SJSA1 (cell line): ENCODE measurements at regions not wholly inside any gene's neighbourhood (a gene's known extent, or its start where the extent isn't known, plus 50 kb on each side); places are given as distances from the start of the nearest gene placed in this dataset.

ENCODE experiments used
- DNase-seq, 2 experiments: peaks; one replicate each; pipeline ENCODE4 v3.0.0-alpha.2; 2015 to 2020; ENCODE audit warnings: low spot score in 2 of 2, low read depth in 1 of 2
- H3K27ac ChIP-seq: fragments of 250-450 bp; sonication (Bioruptor Pico); 2 replicates; pipeline ENCODE4 v1.5.1; 2020; ENCODE audit warnings: mild to moderate bottlenecking, moderate library complexity
- H3K27me3 ChIP-seq: fragments of 250-450 bp; sonication (Bioruptor Pico); replicated peaks from 2 replicates; pipeline ENCODE4 v1.5.1; 2020; ENCODE audit warnings: mild to moderate bottlenecking, moderate library complexity
- H3K36me3 ChIP-seq: fragments of 250-450 bp; sonication (Bioruptor Pico); 2 replicates; pipeline ENCODE4 v1.5.1; 2020; ENCODE audit warnings: mild to moderate bottlenecking
- H3K4me1 ChIP-seq: fragments of 250-450 bp; sonication (Bioruptor Pico); replicated peaks from 2 replicates; pipeline ENCODE4 v1.6.1; 2021; ENCODE audit warnings: mild to moderate bottlenecking
- H3K4me3 ChIP-seq: fragments of 250-450 bp; sonication (Bioruptor Pico); 2 replicates; pipeline ENCODE4 v1.5.1; 2020; ENCODE audit warnings: mild to moderate bottlenecking
- H3K9me3 ChIP-seq: fragments of 250-450 bp; sonication (Bioruptor Pico); replicated peaks from 2 replicates; pipeline ENCODE4 v1.5.1; 2020; ENCODE audit warnings: mild to moderate bottlenecking

DNA sequence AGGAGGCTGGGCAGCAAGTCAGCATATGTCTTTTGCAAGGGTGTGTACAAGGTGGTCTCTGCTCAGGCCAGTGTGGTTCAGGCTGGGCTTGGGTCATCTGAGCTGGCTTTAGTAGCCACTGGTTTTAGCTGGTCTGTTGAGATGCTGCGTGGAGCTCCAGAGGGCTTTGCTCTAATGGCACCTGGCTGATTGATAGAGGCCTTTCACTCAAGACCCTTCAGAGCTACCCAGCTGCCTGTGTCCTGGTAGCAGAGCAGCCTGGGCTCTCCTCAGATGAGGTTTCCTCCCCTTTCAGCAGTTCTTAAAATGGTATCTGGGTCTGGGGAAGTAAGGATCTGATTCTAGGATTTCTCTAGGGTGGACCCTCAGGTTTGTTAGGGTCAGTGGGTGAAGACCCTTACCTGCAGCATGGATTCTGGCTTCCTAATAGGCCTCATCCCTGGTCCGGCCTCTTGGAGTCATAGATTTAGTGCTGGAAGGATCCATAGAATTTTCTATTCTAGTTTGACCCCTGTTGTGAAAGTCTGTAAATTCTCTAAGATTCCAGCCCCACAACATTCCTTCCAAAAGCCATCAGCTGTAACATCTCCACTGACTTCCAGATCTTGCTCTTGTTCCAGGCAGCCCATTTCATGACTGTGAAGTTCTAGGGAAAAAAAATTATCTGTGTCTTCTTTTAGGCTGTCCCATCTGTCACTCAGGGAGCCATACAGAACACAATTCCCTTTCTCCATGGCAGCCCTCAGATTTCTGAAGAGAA lies 190.2 kb upstream of the ZBED5 start:
- Histone ChIP-seq H3K9me3 (no peaks in the 10 kb centered on the region), H3K36me3 (no peaks in the 10 kb centered on the region), H3K4me1 (peaks cover 7% of the 10 kb centered on the region; the same call in 1 of the 2 replicates), H3K27ac (no peak overlapping the region), H3K27me3 (no peaks in the 10 kb centered on the region), H3K4me3 (no peak overlapping the region)
- DNase-seq, result no peak

DNA sequence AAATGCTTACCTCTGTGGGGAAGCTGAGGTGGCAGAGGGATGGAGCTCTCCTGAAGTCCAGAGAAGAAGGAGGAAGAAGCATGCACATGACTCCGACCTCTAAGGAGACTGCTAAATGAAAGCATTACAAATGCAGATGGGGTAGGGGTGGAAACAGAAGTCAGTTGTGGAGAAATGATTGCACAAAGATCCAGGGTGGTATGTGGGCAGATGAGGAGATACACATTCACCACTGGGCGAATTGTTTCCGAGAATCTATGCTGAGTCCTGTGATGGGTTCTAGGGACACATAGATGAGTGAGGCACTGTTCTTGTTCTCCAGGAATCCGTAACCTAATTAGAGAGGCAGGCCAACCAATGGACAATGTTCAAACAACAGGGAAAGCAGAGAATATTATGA lies 188.9 kb upstream of the ZBED5 start:
- peaks cover 14% of the 10 kb centered on the region for H3K4me1 ChIP-seq
- H3K36me3 ChIP-seq, result no peaks in the 10 kb centered on the region
- no peaks in the 10 kb centered on the region for H3K9me3 ChIP-seq
- H3K4me3 ChIP-seq, result no peak overlapping the region
- H3K27me3 ChIP-seq, result no peaks in the 10 kb centered on the region
- DNase-seq, result no peak
- H3K27ac ChIP-seq, result no peak overlapping the region

DNA sequence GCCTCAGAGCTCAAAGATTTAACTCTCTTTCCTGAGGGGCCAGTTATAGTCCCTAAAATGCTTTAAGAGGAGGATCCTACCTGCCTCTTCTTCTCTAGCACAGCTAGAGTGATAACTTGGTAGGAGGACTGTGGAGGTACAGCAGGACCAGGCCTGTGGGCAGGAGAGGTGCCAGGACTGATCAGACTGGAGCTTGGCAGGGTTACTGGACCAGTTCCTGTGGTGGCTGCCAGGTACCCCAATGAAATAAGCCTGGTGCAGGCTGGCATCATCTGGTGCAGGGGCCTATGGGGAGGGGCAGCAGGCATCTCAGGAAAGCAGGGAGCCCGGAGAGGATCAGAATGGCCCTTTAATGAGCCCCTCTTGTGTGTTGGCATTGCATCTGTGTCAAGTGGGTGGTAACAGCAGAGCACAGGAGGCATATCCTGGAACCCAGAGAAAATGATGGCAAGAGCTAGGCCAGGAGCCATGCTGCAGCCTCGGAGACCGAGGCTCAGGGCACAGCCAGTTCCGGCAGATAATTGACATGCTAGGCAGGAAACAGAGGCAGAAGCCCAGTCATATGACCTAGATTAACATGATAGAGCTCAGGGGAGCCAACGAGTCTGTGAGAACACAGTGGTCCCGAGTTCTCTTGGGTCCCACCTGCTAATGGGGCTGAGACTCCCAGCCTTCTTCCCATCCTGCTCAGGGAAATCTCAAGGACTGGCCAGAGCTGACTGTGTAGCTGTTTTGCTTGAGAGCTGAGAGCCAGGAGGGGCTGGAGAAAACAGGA lies 187.5 kb upstream of the ZBED5 start:
- Histone ChIP-seq H3K9me3 (no peaks in the 10 kb centered on the region), H3K4me3 (no peak overlapping the region), H3K27me3 (no peaks in the 10 kb centered on the region), H3K36me3 (no peaks in the 10 kb centered on the region), H3K4me1 (peaks cover 29% of the 10 kb centered on the region), H3K27ac (no peak overlapping the region)
- DNase-seq, result no peak

DNA sequence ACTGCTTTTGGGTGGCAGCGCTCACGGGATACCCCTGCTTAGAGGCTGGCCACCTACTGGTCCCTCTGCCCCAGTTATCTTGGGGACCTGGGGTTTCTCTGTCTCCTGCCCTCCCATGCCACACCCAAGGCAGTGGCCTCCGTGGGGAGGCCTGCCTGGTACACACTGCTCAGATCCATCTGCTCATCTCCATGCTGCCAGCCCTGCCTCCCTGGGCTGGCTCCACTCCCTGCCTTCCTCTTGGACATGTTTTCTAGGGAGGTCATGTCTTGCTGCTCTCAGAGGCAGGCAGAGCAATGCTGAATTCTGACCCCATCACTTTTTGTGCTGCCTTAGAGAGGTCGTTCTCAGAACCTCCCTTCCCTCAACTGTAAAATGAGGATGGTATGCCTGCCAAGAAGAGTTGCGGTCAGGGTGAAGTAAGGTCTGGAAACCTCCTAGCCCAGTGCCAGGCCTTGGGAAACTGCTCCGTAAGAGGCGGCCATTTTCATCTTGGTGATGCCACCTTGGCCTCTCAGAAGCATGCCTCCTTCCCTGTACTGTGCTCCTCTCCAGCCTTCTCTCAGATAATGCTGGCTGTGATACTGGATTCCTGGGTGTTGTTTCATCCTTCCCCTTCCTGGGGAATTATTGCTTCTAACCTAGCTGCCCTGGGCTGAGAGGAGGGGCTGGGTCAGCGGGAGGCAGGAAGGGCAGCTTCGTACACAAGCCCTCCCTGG lies 186.4 kb upstream of the ZBED5 start:
- H3K4me1 ChIP-seq, result peaks cover 38% of the 10 kb centered on the region
- DNase-seq, result no peak
- H3K4me3 ChIP-seq, result no peak overlapping the region
- no peak overlapping the region for H3K27ac ChIP-seq
- H3K27me3 ChIP-seq, result no peaks in the 10 kb centered on the region
- H3K36me3 ChIP-seq, result no peaks in the 10 kb centered on the region
- H3K9me3 ChIP-seq, result no peaks in the 10 kb centered on the region

DNA sequence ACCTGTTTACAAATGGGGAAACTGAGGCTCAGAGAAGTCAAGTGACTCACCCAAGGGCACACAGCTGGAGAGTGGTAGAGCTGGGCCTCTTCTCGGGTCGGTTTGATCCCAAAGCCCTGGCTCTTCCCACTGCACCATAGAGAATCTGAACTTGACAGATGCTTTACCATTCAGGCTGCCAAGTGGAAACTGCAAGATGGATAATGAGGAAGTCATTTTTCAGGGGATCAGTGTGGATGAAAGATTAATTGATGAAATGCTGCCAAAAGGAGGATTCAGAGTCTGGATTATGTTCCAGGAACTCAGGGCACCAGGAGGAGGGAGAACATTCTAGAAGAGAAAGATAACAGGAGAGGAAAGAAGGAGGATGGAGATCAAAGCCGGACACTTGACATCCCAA lies 185.9 kb upstream of the ZBED5 start:
- Histone ChIP-seq H3K36me3 (no peaks in the 10 kb centered on the region), H3K27me3 (no peaks in the 10 kb centered on the region), H3K4me1 (peaks cover 44% of the 10 kb centered on the region), H3K9me3 (no peaks in the 10 kb centered on the region), H3K27ac (no peak overlapping the region), H3K4me3 (no peak overlapping the region)
- DNase-seq, result no peak

DNA sequence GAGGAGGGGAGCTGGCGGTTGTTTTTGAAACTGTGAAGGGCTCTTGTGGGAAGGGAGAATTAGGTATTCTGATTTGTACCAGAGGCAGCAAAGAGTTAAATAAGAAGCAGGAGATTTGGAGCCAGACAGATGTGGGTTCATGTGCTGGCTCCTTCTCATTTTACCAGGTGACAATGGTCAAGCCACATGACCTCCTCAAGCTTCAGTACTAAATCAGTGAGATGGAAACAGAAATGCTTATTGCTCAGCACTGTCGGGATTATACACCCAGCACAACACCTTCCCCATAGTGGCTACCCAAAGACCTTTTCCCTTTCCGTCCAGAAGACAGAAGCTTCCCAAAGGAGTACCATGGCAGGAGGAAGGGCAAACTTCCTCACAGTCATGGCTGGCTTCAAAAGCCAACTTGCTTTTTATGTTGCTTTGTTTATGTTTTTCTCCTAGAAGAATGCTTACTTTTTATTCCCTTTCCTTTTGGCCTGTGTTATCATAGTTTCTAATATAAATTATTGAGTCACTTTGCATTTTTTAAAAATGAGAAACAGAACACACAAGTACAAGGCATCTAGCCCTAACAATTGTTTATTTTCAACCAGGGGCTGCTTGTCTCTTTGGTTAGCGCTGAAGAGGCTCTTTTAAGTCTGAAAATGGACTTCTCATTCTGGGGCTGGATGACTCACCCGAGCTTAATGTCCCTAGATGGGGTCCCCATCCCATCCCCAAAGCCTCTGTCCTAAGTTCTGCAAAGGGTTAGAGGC lies 181.5 kb upstream of the ZBED5 start:
- H3K9me3 ChIP-seq, result no peaks in the 10 kb centered on the region
- H3K27ac ChIP-seq, result peak overlapping the region; percentile 61
- H3K36me3 ChIP-seq, result no peaks in the 10 kb centered on the region
- no peaks in the 10 kb centered on the region for H3K27me3 ChIP-seq
- H3K4me1 ChIP-seq, result peaks cover 50% of the 10 kb centered on the region
- H3K4me3 ChIP-seq, result no peak overlapping the region
- peak; percentile 65 to 84 for DNase-seq

DNA sequence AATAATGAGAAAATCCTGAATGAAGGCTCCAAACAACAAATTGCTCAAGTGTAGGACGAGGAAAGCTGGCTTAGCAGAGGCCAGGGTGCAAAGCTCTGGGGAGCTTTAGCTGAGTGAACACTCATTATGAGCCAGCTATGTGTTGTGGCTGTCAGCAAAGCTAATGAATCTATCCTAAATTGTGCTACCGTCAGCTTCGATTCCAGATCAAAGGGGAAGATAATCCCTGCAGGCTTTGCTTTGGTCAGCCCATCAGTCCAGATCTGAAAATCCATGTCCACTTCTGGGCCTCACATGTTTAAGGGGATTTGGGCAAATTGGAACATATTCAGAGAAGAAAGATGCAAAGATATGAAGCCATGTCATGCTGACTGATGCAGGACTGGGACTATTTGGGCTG lies 180.9 kb upstream of the ZBED5 start:
- Histone ChIP-seq H3K36me3 (no peaks in the 10 kb centered on the region), H3K4me1 (peaks cover 46% of the 10 kb centered on the region), H3K27me3 (no peaks in the 10 kb centered on the region), H3K4me3 (no peak overlapping the region), H3K9me3 (no peaks in the 10 kb centered on the region), H3K27ac (peak overlapping the region; percentile 61)
- DNase-seq, result no peak

DNA sequence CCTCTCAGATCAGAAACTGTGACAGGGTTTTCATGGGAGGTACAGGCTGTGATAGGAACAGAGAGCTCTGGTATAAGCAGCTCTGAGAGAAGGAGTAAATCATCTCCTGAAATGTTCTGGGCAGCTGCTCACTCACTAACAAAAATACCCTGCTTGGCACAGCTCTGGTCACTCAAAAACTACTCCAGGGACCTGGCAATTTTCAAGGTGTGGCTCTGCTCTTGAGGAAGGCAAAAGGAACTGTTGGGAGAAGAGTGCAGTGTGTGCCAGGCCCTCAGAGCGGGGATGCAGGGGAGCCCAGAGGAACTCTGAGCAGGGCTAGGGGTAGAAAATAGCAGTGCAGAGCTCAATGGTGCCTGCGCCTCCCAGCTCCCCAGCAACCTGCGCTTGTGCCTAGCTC lies 180.5 kb upstream of the ZBED5 start:
- no peak for DNase-seq

DNA sequence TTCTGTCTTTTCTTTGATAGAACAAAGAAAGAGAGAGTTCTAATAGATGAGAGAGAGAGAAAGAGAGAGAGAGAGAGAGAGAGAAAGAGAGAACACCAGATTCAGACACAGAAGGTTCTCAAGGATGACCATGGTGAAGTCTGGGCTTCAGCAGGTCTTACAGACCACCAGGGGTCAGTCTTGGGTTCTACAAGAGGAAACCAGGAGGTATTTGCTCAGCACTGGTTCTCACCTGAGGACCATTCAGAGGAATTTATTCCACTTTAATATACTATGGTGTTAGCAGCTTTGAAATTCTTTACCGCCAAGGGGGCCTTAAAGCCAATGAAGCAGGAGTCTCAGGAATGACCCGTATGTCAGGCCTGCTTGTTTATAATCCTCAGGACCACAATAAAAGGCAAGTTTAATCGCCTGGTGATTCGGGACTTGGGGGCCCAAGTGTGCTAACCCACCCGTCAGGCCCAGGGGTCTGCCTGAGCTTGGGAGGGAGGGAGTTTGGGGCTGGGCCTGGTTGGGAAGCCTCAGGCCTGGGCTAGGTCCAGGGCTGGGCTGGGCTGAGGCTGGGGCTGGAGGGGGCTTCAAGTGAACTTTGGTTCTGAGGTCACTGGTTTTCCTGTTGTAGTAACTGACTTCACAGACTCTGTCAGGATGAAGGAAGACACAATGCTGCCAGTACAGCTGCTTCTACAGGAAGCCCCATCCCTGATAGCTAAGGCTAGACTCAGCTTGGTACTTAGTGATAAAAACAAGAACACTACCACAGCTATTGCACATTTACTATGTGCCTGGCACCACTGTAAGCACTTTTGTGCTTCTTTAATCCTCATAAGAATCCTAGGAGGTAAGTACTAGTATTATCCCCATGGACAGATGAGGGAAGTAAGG lies 179.2 kb upstream of the ZBED5 start:
- Histone ChIP-seq H3K27me3 (no peaks in the 10 kb centered on the region), H3K27ac (no peak overlapping the region), H3K36me3 (no peaks in the 10 kb centered on the region), H3K9me3 (no peaks in the 10 kb centered on the region), H3K4me1 (peaks cover 42% of the 10 kb centered on the region), H3K4me3 (no peak overlapping the region)
- DNase-seq, result peak in 1 of 2 experiments; percentile 34

More for the DNA sequence above, 180.5 kb upstream of the ZBED5 start:
- H3K9me3 ChIP-seq, result no peaks in the 10 kb centered on the region
- no peaks in the 10 kb centered on the region for H3K27me3 ChIP-seq
- H3K4me1 ChIP-seq, result peaks cover 46% of the 10 kb centered on the region
- H3K36me3 ChIP-seq, result no peaks in the 10 kb centered on the region
- no peak overlapping the region for H3K27ac ChIP-seq
- H3K4me3 ChIP-seq, result no peak overlapping the region

DNA sequence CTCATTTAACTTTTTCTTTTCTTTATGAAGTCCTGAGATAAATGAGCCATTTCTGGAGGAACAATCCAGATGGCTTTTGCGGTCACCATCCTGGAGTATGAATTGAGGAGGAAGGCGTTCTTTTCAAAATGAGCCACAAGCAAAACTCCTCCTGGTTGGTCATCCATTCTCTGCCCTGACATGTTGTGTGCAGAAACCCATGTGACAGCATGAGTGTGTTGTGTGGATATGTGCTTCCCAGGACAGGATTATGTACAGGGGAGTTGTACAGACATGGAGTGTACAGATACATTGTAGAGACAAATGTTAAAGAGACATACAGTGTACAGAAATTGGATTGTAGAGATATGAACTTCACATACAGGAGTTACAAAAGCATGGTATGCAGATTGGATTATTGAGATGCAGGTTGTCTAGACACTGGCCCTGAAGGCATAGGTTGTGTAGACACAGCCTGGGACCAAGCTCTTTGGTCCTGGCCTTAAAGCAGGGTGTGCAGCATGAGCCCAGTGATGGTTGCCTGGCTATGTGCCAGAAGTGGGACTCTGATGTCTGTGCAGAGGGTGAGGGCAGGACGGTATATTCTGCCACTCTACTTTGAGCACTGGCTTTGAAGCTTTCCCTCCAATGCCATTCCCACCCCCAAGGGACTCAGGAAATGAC lies 178.5 kb upstream of the ZBED5 start:
- Histone ChIP-seq H3K36me3 (no peaks in the 10 kb centered on the region), H3K4me3 (no peak overlapping the region), H3K4me1 (peaks cover 34% of the 10 kb centered on the region), H3K27me3 (no peaks in the 10 kb centered on the region), H3K27ac (no peak overlapping the region), H3K9me3 (no peaks in the 10 kb centered on the region)
- no peak for DNase-seq

DNA sequence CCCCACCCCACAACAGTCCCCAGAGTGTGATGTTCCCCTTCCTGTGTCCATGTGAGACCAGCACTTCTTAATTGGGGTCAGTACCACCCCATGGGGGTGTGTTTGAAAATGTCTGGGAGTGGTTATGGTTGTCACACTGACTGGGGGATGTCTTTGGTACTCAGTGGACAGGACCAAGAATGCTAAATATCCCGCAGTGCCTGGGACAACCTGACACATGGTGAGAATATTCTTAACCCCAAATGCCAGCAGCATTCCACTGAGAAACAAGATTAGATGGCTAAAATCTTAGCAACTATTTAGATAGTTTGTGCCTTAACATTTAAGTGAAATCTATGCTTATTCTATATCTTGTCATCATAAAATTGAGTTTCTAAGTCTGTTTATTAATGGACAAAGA lies 177.5 kb upstream of the ZBED5 start:
- Histone ChIP-seq H3K27me3 (no peaks in the 10 kb centered on the region), H3K27ac (no peak overlapping the region), H3K36me3 (no peaks in the 10 kb centered on the region), H3K4me3 (no peak overlapping the region), H3K9me3 (no peaks in the 10 kb centered on the region), H3K4me1 (peaks cover 24% of the 10 kb centered on the region)
- DNase-seq, result no peak

DNA sequence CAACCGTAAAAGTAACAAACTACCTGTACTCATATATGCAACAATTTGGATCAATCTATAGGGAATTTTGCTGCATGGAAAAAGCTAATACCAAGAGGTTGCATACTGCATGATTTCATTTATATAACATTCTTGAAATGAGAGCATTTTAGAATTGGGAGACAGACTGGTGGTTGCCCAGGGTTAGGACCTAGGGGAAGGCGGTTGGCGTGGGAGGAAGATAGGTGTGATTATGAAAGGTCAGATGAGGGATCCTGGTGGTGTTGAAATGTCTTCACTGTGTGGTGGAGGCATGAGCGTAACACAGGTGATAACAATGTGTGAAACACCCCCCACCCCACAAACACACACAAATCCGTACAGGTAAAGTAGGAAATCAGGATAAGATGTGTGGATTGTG lies 176.6 kb upstream of the ZBED5 start:
- Histone ChIP-seq H3K4me1 (peaks cover 17% of the 10 kb centered on the region), H3K4me3 (no peak overlapping the region), H3K27ac (no peak overlapping the region), H3K36me3 (no peaks in the 10 kb centered on the region), H3K27me3 (no peaks in the 10 kb centered on the region), H3K9me3 (no peaks in the 10 kb centered on the region)
- DNase-seq, result no peak
